Gastroesophageal sphincter (tissue), 4 donors: ENCODE measurements at regions not wholly inside any gene's neighbourhood (a gene's known extent, or its start where the extent isn't known, plus 50 kb on each side); places are given as distances from the start of the nearest gene placed in this dataset.

Source experiments
- ATAC-seq: fragments of 150-250 bp; one replicate; pipeline ENCODE4 v1.9.1; 2016; ENCODE audit warnings: mild to moderate bottlenecking, moderate library complexity
- H3K27ac ChIP-seq, 4 donors: fragments of 200-600 bp; sonication (generic) in 3 of 4; 1 replicate in 3 of 4; 2 replicates in 1 of 4; pipeline ENCODE4 v1.5.1; 2016 to 2019
- H3K27me3 ChIP-seq: fragments of 200-600 bp; sonication (generic); one replicate; pipeline ENCODE4 v1.5.1; 2019
- H3K36me3 ChIP-seq, 2 donors: fragments of 200-600 bp; sonication (generic); one replicate each; pipeline ENCODE4 v1.5.1; 2019; ENCODE audit warnings: control low read depth in 1 of 2
- H3K4me1 ChIP-seq, 3 donors: fragments of 200-600 bp; sonication (generic); 1 replicate in 2 of 3; 2 replicates in 1 of 3; pipeline ENCODE4 v1.5.1; 2016 to 2019; ENCODE audit warnings: control low read depth in 2 of 3
- H3K4me3 ChIP-seq, 2 donors: fragments of 200-600 bp; sonication (generic); one replicate each; pipeline ENCODE4 v1.5.1; 2019; ENCODE audit warnings: mild to moderate bottlenecking in 1 of 2, moderate library complexity in 1 of 2
- H3K9me3 ChIP-seq, 3 donors: fragments of 200-600 bp; sonication (generic); one replicate each; pipeline ENCODE4 v1.5.1; 2017 to 2019; ENCODE audit warnings: control low read depth in 2 of 3
- EP300 ChIP-seq: sonication (generic); formaldehyde crosslinking; IDR thresholded peaks from one replicate; pipeline ENCODE4 v1.6.1; 2017; ENCODE audit warnings: antibody characterized with exemption, mild to moderate bottlenecking
- POLR2A ChIP-seq, 2 donors: fragments of 450-650 bp; IDR thresholded peaks; one replicate each; pipeline ENCODE4 v1.6.1; 2017; ENCODE audit warnings: antibody characterized with exemption in 2 of 2, mild to moderate bottlenecking in 2 of 2, moderate library complexity in 1 of 2
- POLR2AphosphoS5 ChIP-seq: sonication (generic); formaldehyde crosslinking; IDR thresholded peaks from one replicate; pipeline ENCODE4 v1.6.1; 2017; ENCODE audit warnings: antibody characterized with exemption
- WGBS, 2 donors: methylation state at CpG; one replicate each; pipeline ENCODE4 v1.1.5; 2018; ENCODE audit warnings: low coverage in 1 of 2; 5-methylcytosine and 5-hydroxymethylcytosine counted together
- TF ChIP-seq, protein P1 (sequence below), 4 experiments: fragments of 200-600 bp in 2 of 4; fragments of 450-650 bp in 2 of 4; sonication (generic) in 1 of 4; IDR thresholded peaks; one replicate each; pipeline ENCODE4 v1.5.1; 2017 to 2019; ENCODE audit warnings: antibody characterized with exemption in 4 of 4, mild to moderate bottlenecking in 2 of 4, moderate library complexity in 2 of 4

DNA sequence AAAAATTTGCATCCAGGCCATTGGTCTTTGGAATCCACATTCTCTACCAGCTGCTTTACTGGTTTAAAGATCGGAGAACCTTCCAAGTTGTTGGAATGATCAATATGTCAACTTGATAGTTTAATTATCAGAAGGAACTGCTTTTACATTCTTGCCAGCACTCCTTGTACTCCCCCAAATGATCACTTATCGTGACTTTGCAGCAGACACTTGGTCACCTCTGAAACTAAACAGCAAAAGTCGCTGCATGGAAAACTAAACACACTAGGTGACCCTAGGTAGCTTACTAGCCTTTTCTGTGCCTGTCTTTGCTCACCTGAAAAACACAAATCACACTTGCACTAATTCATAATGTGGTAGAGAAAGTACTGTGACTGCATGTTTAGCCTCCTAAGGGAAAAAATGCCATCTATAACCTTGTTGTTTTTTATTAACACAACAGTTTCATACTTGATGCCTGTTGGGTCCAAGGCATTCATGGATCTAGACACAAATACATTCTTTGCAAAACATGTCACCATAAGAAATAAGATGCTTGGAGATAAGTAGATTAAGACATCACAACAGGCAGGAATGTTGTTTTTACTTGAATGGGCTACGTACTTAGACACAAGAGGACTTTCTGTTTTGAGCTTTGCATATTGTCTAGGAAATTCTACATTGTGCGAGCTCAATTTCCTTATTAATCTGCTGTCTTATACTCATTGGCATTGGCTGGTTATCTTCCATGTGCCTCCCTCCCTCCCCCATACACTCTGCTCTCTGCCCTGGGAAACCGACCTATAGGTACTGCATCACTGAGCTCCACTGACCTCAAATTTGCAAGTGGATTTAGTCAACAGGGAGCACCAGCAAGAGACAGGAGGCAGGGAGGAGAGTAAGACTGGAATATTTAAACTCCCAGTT lies 219.1 kb upstream of the STK17B start:
- H3K27ac ChIP-seq: no peak overlapping the region
- H3K27me3 ChIP-seq: no peaks in the 10 kb centered on the region
- H3K4me3 ChIP-seq: no peak overlapping the region
- TF ChIP-seq, protein P1, sequence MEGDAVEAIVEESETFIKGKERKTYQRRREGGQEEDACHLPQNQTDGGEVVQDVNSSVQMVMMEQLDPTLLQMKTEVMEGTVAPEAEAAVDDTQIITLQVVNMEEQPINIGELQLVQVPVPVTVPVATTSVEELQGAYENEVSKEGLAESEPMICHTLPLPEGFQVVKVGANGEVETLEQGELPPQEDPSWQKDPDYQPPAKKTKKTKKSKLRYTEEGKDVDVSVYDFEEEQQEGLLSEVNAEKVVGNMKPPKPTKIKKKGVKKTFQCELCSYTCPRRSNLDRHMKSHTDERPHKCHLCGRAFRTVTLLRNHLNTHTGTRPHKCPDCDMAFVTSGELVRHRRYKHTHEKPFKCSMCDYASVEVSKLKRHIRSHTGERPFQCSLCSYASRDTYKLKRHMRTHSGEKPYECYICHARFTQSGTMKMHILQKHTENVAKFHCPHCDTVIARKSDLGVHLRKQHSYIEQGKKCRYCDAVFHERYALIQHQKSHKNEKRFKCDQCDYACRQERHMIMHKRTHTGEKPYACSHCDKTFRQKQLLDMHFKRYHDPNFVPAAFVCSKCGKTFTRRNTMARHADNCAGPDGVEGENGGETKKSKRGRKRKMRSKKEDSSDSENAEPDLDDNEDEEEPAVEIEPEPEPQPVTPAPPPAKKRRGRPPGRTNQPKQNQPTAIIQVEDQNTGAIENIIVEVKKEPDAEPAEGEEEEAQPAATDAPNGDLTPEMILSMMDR (IDR thresholded peaks at IDR 0.05): no peak
- TF ChIP-seq POLR2AphosphoS5 (no peak), EP300 (no peak), POLR2A (IDR thresholded peaks at IDR 0.05) (no peak)
- H3K4me1 ChIP-seq: no peaks in the 10 kb centered on the region
- WGBS, 2 donors: 89 to 92% methylated on average over 5 to 6 of the region's 6 CpGs
- H3K9me3 ChIP-seq: no peaks in the 10 kb centered on the region
- no peaks in the 10 kb centered on the region for H3K36me3 ChIP-seq
- ATAC-seq: no peak

DNA sequence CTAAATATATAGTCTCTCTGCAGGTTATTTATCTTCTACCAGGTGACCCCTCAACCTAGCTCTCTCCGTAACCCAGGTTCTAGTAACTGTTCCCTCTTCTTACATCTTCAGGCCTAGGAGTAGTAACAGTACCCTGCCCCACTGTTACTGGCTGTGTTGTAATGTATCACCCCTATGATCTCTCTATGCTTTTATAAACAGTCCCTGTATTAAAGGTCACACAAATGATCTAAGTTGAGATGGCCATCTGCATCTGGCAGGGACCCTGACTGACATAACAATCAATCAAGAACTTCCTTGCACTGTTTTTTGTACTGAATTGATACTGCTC lies 219.7 kb upstream of the STK17B start:
- Histone ChIP-seq H3K27ac (no peak overlapping the region), H3K9me3 (no peaks in the 10 kb centered on the region), H3K4me1 (no peaks in the 10 kb centered on the region), H3K27me3 (no peaks in the 10 kb centered on the region), H3K36me3 (no peaks in the 10 kb centered on the region), H3K4me3 (no peak overlapping the region)
- TF ChIP-seq POLR2AphosphoS5 (no peak), EP300 (no peak), POLR2A (IDR thresholded peaks at IDR 0.05) (no peak)
- TF ChIP-seq, protein P1 (IDR thresholded peaks at IDR 0.05): no peak
- WGBS, 2 donors: 80 to 91% methylated on average over 1 of the region's 1 CpG
- no peak for ATAC-seq

DNA sequence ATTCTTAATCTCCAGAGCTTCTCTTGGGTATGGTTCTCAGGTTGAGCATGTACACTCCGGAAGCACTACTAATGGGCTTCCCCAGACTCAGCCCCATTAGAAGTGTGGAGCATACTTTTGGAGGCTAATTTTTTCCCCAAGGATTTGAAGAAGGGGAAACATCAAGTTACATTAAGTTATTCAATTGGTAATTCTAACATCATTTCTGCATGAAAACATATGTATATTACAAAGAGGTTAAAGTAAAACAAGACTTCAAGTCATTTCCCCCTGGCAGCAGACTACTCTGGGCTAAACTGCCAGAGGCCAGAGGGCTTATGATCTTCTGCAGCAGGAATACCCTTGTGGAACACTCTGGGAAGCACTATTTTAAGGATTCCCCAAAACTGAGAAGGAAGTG lies 227.7 kb upstream of the STK17B start:
- H3K36me3 ChIP-seq: no peaks in the 10 kb centered on the region
- H3K27ac ChIP-seq: no peak overlapping the region
- no peak overlapping the region for H3K4me3 ChIP-seq
- H3K27me3 ChIP-seq: no peaks in the 10 kb centered on the region
- H3K9me3 ChIP-seq: no peaks in the 10 kb centered on the region
- 13 to 100% methylated on average over 1 of the region's 1 CpG for WGBS, 2 donors
- no peak for ATAC-seq
- no peak for TF ChIP-seq POLR2A (IDR thresholded peaks at IDR 0.05)
- peaks cover 2 to 19% (median 3%) of the 10 kb centered on the region in 3 donors for H3K4me1 ChIP-seq

DNA sequence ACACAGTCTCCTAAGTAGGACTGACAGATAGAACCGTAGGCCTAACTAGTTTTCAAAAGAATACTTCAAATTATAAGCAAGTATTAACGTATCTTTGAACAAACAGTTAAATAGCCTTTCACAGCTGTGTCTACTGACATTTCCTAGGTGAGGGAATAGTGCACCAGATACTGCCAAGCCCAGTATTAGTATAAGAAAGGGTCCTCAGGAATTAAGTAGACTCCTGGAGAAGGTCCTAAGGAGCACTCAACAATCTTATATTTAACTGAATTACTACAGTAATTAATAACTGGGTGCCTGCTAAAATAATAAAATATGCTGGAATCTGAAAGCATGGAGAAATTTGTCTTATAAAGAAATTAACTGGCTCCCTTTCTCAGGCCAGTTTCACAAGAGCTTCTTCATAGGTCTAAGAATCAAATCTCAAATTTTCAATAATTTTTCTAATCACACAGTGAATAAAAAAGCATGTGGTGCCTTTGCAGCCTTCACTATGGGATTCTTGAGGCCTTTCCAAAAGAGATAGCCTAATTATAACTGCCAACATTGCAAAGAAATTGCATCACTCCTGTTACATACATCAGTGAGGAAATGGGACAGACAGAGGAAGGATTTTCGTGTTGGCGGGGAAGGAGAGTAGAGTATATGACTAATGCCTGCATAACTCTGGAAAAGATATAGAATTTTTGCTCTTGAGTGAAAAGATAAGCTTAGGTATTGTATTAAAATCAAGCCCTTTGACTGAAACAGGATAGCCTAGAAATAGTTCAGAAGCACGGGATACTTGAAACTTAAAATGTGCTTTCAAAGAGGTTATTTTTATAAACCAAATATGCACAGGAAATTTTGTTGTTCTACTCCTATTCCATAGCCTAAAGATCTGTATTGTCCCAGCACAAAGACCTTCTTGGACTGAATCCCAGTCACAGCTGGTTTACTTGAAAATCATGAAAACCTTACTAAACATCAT lies 228.6 kb upstream of the STK17B start:
- ATAC-seq: no peak
- Histone ChIP-seq H3K27me3 (no peaks in the 10 kb centered on the region), H3K27ac (no peak overlapping the region), H3K9me3 (no peaks in the 10 kb centered on the region), H3K4me3 (no peak overlapping the region), H3K4me1 (peaks cover 2 to 19% (median 3%) of the 10 kb centered on the region in 3 donors), H3K36me3 (no peaks in the 10 kb centered on the region)
- TF ChIP-seq, protein P1 (IDR thresholded peaks at IDR 0.05): no peak
- TF ChIP-seq POLR2A (IDR thresholded peaks at IDR 0.05): no peak
- TF ChIP-seq POLR2AphosphoS5: no peak
- TF ChIP-seq EP300: no peak
- 12 to 22% methylated on average over 5 of the region's 5 CpGs for WGBS, 2 donors

DNA sequence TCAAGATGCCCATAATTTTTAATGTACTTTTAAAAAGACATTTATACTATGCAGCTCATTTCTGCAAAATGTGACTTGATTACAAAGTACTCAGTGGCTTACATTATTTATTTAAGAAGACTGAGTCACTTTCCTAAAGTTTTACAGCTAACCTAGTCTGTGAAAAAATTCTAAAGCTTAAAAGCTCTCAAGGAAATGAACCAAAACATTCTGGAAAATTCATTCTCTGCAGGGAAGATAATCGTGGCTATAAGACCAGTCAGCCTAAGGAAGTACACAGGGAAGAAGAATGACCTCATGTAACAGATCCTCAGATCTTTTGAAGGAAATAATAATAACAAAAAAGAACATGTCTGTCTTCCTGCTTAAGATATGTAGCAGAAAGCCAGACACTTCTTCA lies 232.1 kb upstream of the STK17B start:
- no peaks in the 10 kb centered on the region for H3K9me3 ChIP-seq
- H3K27ac ChIP-seq: no peak overlapping the region
- no peak overlapping the region for H3K4me3 ChIP-seq
- WGBS, 2 donors: 0 to 8% methylated on average over 1 of the region's 1 CpG
- TF ChIP-seq POLR2A (IDR thresholded peaks at IDR 0.05) (no peak), EP300 (no peak), POLR2AphosphoS5 (no peak)
- TF ChIP-seq, protein P1 (IDR thresholded peaks at IDR 0.05): no peak
- H3K4me1 ChIP-seq: peaks cover 2 to 19% (median 3%) of the 10 kb centered on the region in 3 donors
- no peaks in the 10 kb centered on the region for H3K27me3 ChIP-seq
- H3K36me3 ChIP-seq: no peaks in the 10 kb centered on the region
- no peak for ATAC-seq
